Calu3 (cell line): ENCODE measurements at regions not wholly inside any gene's neighbourhood (a gene's known extent, or its start where the extent isn't known, plus 50 kb on each side); places are given as distances from the start of the nearest gene placed in this dataset.

Source experiments
- BruUV-seq: library from RNA; stranded (reverse); fragments of 400-500 nt; replicated peaks from 2 replicates; lab custom pipeline; 2021; lab: Mats Ljungman, UMichigan
- CTCF ChIA-PET: fragments of 300-600 bp; sonication (Branson Sonifier 250); formaldehyde crosslinking; loops from one replicate; lab custom pipeline; 2022; ENCODE audit warnings: antibody characterized with exemption; lab: Charles Lee
- DNase-seq: peaks from one replicate; pipeline ENCODE4 v3.0.0; 2022
- H3K27ac Mint-ChIP-seq: one replicate; pipeline ENCODE4 v1.8.0; 2022; ENCODE audit warnings: mixed read lengths; ENCODE audit not compliant: unreplicated experiment
- H3K27me3 Mint-ChIP-seq: one replicate; pipeline ENCODE4 v1.8.0; 2022; ENCODE audit warnings: mixed read lengths; ENCODE audit not compliant: unreplicated experiment
- H3K36me3 Mint-ChIP-seq: one replicate; pipeline ENCODE4 v1.8.0; 2022; ENCODE audit warnings: mild to moderate bottlenecking, moderate library complexity, mixed read lengths; ENCODE audit not compliant: insufficient read depth, unreplicated experiment
- H3K4me1 Mint-ChIP-seq: one replicate; pipeline ENCODE4 v1.8.0; 2022; ENCODE audit warnings: mild to moderate bottlenecking, low read depth, mixed read lengths; ENCODE audit not compliant: unreplicated experiment
- H3K4me3 Mint-ChIP-seq: one replicate; pipeline ENCODE4 v1.8.0; 2022; ENCODE audit warnings: mild to moderate bottlenecking, low read depth, moderate library complexity, mixed read lengths; ENCODE audit not compliant: unreplicated experiment
- H3K9me3 Mint-ChIP-seq: one replicate; pipeline ENCODE4 v1.8.0; 2022; ENCODE audit warnings: low read depth, mixed read lengths; ENCODE audit not compliant: unreplicated experiment
- CTCF ChIP-seq: fragments of 200-600 bp; IDR thresholded peaks from one replicate; pipeline ENCODE4 v1.8.0; 2022; ENCODE audit warnings: antibody characterized with exemption; ENCODE audit not compliant: unreplicated experiment
- intact Hi-C: fragments of 100-400 bp; cut with micrococcal nuclease; formaldehyde crosslinking; loops from one replicate; pipeline ENCODE4 v1.10.0; 2022; ENCODE audit not compliant: unreplicated experiment

GRCh38 chr2:194926873-194927272, 730.2 kb upstream of the SLC39A10 start:
- no peaks in the 10 kb centered on the region for H3K9me3 Mint-ChIP-seq
- intact Hi-C loops: no loop called here
- no peak overlapping the region for H3K27ac Mint-ChIP-seq
- H3K36me3 Mint-ChIP-seq: no peaks in the 10 kb centered on the region
- no peak overlapping the region for H3K4me3 Mint-ChIP-seq
- TF ChIP-seq CTCF: no peak
- no peaks in the 10 kb centered on the region for H3K27me3 Mint-ChIP-seq
- DNase-seq: no peak
- no TSS peak for BruUV-seq
- CTCF ChIA-PET: no interaction called here
- no peaks in the 10 kb centered on the region for H3K4me1 Mint-ChIP-seq

GRCh38 chr2:194925742-194926141, 731.3 kb upstream of the SLC39A10 start:
- no peak for TF ChIP-seq CTCF
- no peak overlapping the region for H3K4me3 Mint-ChIP-seq
- intact Hi-C loops: no loop called here
- no peaks in the 10 kb centered on the region for H3K36me3 Mint-ChIP-seq
- H3K27me3 Mint-ChIP-seq: no peaks in the 10 kb centered on the region
- no TSS peak for BruUV-seq
- CTCF ChIA-PET: no interaction called here
- no peaks in the 10 kb centered on the region for H3K4me1 Mint-ChIP-seq
- H3K27ac Mint-ChIP-seq: no peak overlapping the region
- no peaks in the 10 kb centered on the region for H3K9me3 Mint-ChIP-seq
- DNase-seq: no peak

GRCh38 chr2:194917519-194917918, 739.5 kb upstream of the SLC39A10 start:
- CTCF ChIA-PET: no interaction called here
- Mint-ChIP-seq H3K27ac (no peak overlapping the region), H3K4me3 (no peak overlapping the region), H3K4me1 (no peaks in the 10 kb centered on the region), H3K36me3 (no peaks in the 10 kb centered on the region), H3K9me3 (no peaks in the 10 kb centered on the region), H3K27me3 (no peaks in the 10 kb centered on the region)
- intact Hi-C loops: no loop called here
- no peak for DNase-seq
- TF ChIP-seq CTCF: no peak
- no TSS peak for BruUV-seq

- intact Hi-C loops: no loop called here
- H3K27ac Mint-ChIP-seq: no peak overlapping the region
Measured at GRCh38 chr2:194915485-194915884, 741.5 kb upstream of the SLC39A10 start.

More at GRCh38 chr2:194915485-194915884, 741.5 kb upstream of the SLC39A10 start:
- BruUV-seq: no TSS peak
- CTCF ChIA-PET: no interaction called here
- no peaks in the 10 kb centered on the region for H3K27me3 Mint-ChIP-seq
- H3K36me3 Mint-ChIP-seq: no peaks in the 10 kb centered on the region
- no peak for TF ChIP-seq CTCF
- no peaks in the 10 kb centered on the region for H3K4me1 Mint-ChIP-seq
- H3K9me3 Mint-ChIP-seq: no peaks in the 10 kb centered on the region
- DNase-seq: no peak
- no peak overlapping the region for H3K4me3 Mint-ChIP-seq
